ENCODE measurements at regions not wholly inside any gene's neighbourhood (a gene's known extent, or its start where the extent isn't known, plus 50 kb on each side); places are given as distances from the start of the nearest gene placed in this dataset.

DNA sequence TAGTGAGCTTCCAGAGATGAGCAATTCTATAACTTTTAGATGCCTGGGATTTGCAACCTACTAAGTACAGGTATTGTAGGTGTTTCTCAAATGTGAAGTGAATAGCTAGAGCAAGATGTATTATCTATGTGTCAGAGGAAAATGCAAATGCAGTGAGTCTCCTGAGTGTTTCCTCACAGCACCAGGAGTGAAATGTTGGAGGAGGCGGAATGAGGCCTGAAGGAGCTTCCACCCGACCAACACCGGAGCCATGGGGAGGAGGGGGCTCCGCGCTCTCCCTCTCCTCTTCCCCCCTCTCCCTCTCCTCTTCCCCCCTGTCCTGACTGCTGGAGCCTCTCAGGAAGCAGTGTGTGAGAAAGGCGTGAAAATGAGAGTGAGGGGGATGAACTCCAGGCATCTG is 79.9 kb upstream of the RNF32 start:
- H3K4me2 ChIP-seq (ENCODE audit: low read length) = no peak overlapping the region
- no peaks in the 10 kb centered on the region for H3K9me2 ChIP-seq (replicated peaks; ENCODE audit: control insufficient read depth, low read length)
- H3K4me3 ChIP-seq (ENCODE audit: low read length) = no peak overlapping the region
- no peaks in the 10 kb centered on the region for H3K79me2 ChIP-seq (ENCODE audit: control insufficient read depth, low read length)
- H3F3A ChIP-seq (ENCODE audit: control insufficient read depth, insufficient read depth) = no peaks in the 10 kb centered on the region
- H3K36me3 ChIP-seq (ENCODE audit: control insufficient read depth, low read length) = no peaks in the 10 kb centered on the region
- H3K4me1 ChIP-seq (ENCODE audit: control insufficient read depth, low read length) = no peaks in the 10 kb centered on the region
- H3K27me3 ChIP-seq (ENCODE audit: control insufficient read depth, low read length) = 0 out of 2 replicates have a peak, but pooled peaks cover 2% of the 10 kb centered on the region
- no peak overlapping the region for H3K27ac ChIP-seq (ENCODE audit: low read depth, low read length)
- peaks cover 8% of the 10 kb centered on the region; the same call in 1 of the 2 replicates for H3K9me3 ChIP-seq (ENCODE audit: control insufficient read depth, insufficient read depth, low read length)
- TF ChIP-seq, protein P1, sequence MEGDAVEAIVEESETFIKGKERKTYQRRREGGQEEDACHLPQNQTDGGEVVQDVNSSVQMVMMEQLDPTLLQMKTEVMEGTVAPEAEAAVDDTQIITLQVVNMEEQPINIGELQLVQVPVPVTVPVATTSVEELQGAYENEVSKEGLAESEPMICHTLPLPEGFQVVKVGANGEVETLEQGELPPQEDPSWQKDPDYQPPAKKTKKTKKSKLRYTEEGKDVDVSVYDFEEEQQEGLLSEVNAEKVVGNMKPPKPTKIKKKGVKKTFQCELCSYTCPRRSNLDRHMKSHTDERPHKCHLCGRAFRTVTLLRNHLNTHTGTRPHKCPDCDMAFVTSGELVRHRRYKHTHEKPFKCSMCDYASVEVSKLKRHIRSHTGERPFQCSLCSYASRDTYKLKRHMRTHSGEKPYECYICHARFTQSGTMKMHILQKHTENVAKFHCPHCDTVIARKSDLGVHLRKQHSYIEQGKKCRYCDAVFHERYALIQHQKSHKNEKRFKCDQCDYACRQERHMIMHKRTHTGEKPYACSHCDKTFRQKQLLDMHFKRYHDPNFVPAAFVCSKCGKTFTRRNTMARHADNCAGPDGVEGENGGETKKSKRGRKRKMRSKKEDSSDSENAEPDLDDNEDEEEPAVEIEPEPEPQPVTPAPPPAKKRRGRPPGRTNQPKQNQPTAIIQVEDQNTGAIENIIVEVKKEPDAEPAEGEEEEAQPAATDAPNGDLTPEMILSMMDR (IDR thresholded peaks at IDR 0.05; ENCODE audit: low read depth, low read length, poor library complexity, severe bottlenecking) = no peak
- TF ChIP-seq EZH2phosphoT487 (IDR thresholded peaks at IDR 0.05; ENCODE audit: borderline replicate concordance, low read length) = no peak
- no peaks in the 10 kb centered on the region for H4K20me1 ChIP-seq (ENCODE audit: control insufficient read depth, insufficient read depth, low read depth, low read length)

DNA sequence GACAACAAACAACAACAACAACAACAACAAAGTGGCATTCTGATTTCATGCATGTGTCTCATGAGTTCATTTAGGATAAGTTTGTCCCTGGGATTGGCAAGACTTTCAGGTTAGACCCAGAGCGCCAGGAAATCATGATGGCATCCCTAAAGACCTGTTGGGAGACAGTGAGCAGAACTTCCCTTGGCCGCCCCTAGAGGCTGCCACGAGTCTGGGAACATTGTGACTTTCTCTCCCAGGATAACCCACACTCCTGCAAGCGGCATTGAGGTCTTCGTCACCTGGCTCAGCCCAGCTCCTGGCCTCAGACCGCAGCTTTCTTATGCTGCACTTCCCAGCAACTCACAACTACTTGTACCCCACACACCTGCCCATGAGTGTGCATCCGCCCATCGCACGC is 80.5 kb upstream of the RNF32 start:
- H3K27me3 ChIP-seq (ENCODE audit: control insufficient read depth, low read length) = 0 out of 2 replicates have a peak, but pooled peaks cover 2% of the 10 kb centered on the region
- H3K79me2 ChIP-seq (ENCODE audit: control insufficient read depth, low read length) = no peaks in the 10 kb centered on the region
- no peaks in the 10 kb centered on the region for H3K36me3 ChIP-seq (ENCODE audit: control insufficient read depth, low read length)
- no peaks in the 10 kb centered on the region for H3F3A ChIP-seq (ENCODE audit: control insufficient read depth, insufficient read depth)
- no peaks in the 10 kb centered on the region for H3K9me2 ChIP-seq (replicated peaks; ENCODE audit: control insufficient read depth, low read length)
- no peak overlapping the region for H3K4me3 ChIP-seq (ENCODE audit: low read length)
- no peaks in the 10 kb centered on the region for H3K4me1 ChIP-seq (ENCODE audit: control insufficient read depth, low read length)
- no peak overlapping the region for H3K27ac ChIP-seq (ENCODE audit: low read depth, low read length)
- no peak overlapping the region for H3K4me2 ChIP-seq (ENCODE audit: low read length)
- TF ChIP-seq EZH2phosphoT487 (IDR thresholded peaks at IDR 0.05; ENCODE audit: borderline replicate concordance, low read length) = no peak
- TF ChIP-seq, protein P1 (IDR thresholded peaks at IDR 0.05; ENCODE audit: low read depth, low read length, poor library complexity, severe bottlenecking) = peak; percentile 29
- peaks cover 8% of the 10 kb centered on the region; the same call in 1 of the 2 replicates for H3K9me3 ChIP-seq (ENCODE audit: control insufficient read depth, insufficient read depth, low read length)
- no peaks in the 10 kb centered on the region for H4K20me1 ChIP-seq (ENCODE audit: control insufficient read depth, insufficient read depth, low read depth, low read length)

DNA sequence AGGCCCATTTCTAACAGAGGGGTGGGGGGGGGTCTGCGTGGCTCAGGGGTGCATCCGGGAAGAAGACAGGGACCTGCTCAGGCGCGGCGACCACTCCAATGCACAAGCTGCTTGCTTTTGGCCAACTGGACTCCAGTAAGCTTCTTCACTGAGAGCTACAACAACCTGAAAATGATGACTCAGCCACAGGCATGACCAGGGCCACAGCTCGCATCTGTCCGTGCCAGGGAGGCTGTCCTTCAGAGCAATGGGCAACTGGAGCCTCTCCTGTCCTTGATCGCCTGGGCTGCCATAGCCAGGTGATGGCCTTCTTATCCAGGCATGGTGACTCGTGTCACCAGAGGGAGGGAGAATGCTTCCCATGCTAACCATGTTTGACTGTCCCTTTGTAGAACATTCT is 81.6 kb upstream of the RNF32 start:
- Histone ChIP-seq H3K36me3 (ENCODE audit: control insufficient read depth, low read length) (no peaks in the 10 kb centered on the region), H3K4me1 (ENCODE audit: control insufficient read depth, low read length) (no peaks in the 10 kb centered on the region), H3K9me3 (ENCODE audit: control insufficient read depth, insufficient read depth, low read length) (0 out of 2 replicates have a peak, but pooled peaks cover under 1% of the 10 kb centered on the region), H3K4me3 (ENCODE audit: low read length) (no peak overlapping the region), H3K79me2 (ENCODE audit: control insufficient read depth, low read length) (no peaks in the 10 kb centered on the region), H3F3A (ENCODE audit: control insufficient read depth, insufficient read depth) (no peaks in the 10 kb centered on the region), H3K9me2 (replicated peaks; ENCODE audit: control insufficient read depth, low read length) (no peaks in the 10 kb centered on the region), H3K4me2 (ENCODE audit: low read length) (no peak overlapping the region), H3K27ac (ENCODE audit: low read depth, low read length) (no peak overlapping the region), H3K27me3 (ENCODE audit: control insufficient read depth, low read length) (0 out of 2 replicates have a peak, but pooled peaks cover 2% of the 10 kb centered on the region), H4K20me1 (ENCODE audit: control insufficient read depth, insufficient read depth, low read depth, low read length) (no peaks in the 10 kb centered on the region)
- TF ChIP-seq, protein P1 (IDR thresholded peaks at IDR 0.05; ENCODE audit: low read depth, low read length, poor library complexity, severe bottlenecking) = no peak
- no peak for TF ChIP-seq EZH2phosphoT487 (IDR thresholded peaks at IDR 0.05; ENCODE audit: borderline replicate concordance, low read length)

All from DOHH2 (cell line).